Adrenal gland (tissue), 5 donors: ENCODE measurements at regions not wholly inside any gene's neighbourhood (a gene's known extent, or its start where the extent isn't known, plus 50 kb on each side); places are given as distances from the start of the nearest gene placed in this dataset.

Experiments used
- CTCF ChIP-seq, 6 experiments: fragments of 450-650 bp in 4 of 6; fragments of 200-600 bp in 2 of 6; sonication (generic) in 1 of 6; IDR thresholded peaks; 1 replicate in 5 of 6; 2 replicates in 1 of 6; pipeline versions ENCODE4 v1.5.1 to v1.8.0; 2016 to 2021; ENCODE audit warnings: antibody characterized with exemption in 6 of 6, mild to moderate bottlenecking in 2 of 6, moderate library complexity in 1 of 6
- POLR2A ChIP-seq, 2 donors: fragments of 450-650 bp; IDR thresholded peaks; one replicate each; pipeline ENCODE4 v1.6.1; 2017; ENCODE audit warnings: antibody characterized with exemption in 2 of 2, mild to moderate bottlenecking in 2 of 2, moderate library complexity in 1 of 2
- donor health status: DM: no; HTN: no; CAD: no.

GRCh38 chr12:91921555-91921954 is 224.1 kb downstream of the BTG1 start:
- no peak for TF ChIP-seq POLR2A (IDR thresholded peaks at IDR 0.05)
- TF ChIP-seq CTCF (IDR thresholded peaks at IDR 0.05), result no peak
